ENCODE measurements at regions not wholly inside any gene's neighbourhood (a gene's known extent, or its start where the extent isn't known, plus 50 kb on each side); places are given as distances from the start of the nearest gene placed in this dataset.
"Not testable (repeated sequence)": the region's sequence is repeated elsewhere in the genome, so short reads cannot be mapped to it uniquely, and the experiment has no call there.

DNA sequence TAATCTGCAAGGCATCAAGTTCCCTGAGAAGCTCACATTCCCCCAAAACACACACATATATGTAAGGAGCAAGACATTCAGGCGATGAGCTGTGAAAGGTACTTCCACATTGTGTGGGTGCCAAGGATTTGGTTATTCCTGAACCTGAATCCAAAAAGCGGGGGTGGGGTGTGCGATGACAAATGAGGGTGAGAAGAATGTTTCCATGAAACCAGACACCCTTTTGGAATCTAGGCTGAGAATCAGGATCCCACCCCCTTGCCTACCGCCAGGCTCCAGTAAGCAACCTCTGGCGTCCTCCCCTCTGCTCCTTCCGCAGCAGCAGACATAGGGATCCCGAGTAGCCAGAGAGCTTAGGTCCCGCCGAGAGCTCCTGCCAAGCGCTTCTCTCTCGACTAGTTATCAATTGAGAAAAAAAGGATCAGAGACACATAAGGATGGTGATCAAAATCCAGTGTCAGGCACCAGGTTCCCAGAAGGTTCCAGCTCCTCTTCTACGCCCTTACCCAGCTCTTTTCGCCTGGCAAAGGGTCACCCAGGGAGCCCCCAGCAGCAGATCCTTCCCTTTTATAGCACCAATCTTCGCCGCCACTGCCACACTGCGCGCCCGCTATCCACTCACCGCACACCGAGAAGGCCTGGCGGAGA lies 191.1 kb downstream of the USP22 start:
- not testable (repeated sequence) for H3K27ac ChIP-seq (ENCODE audit: low read depth in 2 of 2, low read length in 1 of 2); H3K36me3 ChIP-seq (ENCODE audit: control insufficient read depth in 2 of 2, insufficient read depth in 2 of 2, low read length in 1 of 2); H3K4me3 ChIP-seq (ENCODE audit: low read depth in 1 of 2, low read length in 2 of 2); H3K4me1 ChIP-seq (ENCODE audit: control insufficient read depth in 2 of 2, insufficient read depth in 2 of 2, low read length in 1 of 2); H3K27me3 ChIP-seq (ENCODE audit: control insufficient read depth in 1 of 2, insufficient read depth in 2 of 2, low read length in 2 of 2); H3K9me3 ChIP-seq (ENCODE audit: control insufficient read depth in 2 of 2, insufficient read depth in 1 of 2, low read depth in 1 of 2, low read length in 1 of 2)
- WGBS, 2 donors, result 6 to 8% methylated on average over 20 to 21 of the region's 21 CpGs

GRCh38 chr17:20852239-20852989 lies 190.4 kb downstream of the USP22 start:
- H3K4me3 ChIP-seq (ENCODE audit: low read depth in 1 of 2, low read length in 2 of 2), result peak overlapping the region; percentile 14 to 19
- 1% methylated on average over 36 of the region's 36 CpGs for WGBS, 2 donors

DNA sequence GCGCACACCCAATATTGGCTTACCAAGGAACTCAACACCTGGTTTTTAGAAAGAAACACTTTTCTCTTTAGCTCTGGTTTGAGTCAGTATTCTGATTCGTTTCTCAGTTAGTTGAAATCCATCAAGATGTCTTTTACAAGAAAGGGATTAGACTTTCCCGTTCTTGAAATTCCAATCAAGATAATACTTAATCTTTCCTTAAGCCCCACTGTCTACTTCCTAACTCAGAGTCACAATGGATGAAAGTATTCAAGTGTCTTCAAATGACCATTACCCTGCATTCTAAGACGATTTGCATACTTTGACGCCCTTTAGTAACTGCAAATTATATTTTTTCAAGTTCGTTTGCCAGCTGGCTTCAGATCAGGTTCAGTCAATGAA lies 189.8 kb downstream of the USP22 start:
- no peak overlapping the region for H3K27ac ChIP-seq (ENCODE audit: low read depth in 2 of 2, low read length in 1 of 2)
- no peak overlapping the region for H3K4me3 ChIP-seq (ENCODE audit: low read depth in 1 of 2, low read length in 2 of 2)
- no peaks in the 10 kb centered on the region for H3K9me3 ChIP-seq (ENCODE audit: control insufficient read depth in 2 of 2, insufficient read depth in 1 of 2, low read depth in 1 of 2, low read length in 1 of 2)
- no peaks in the 10 kb centered on the region for H3K36me3 ChIP-seq (ENCODE audit: control insufficient read depth in 2 of 2, insufficient read depth in 2 of 2, low read length in 1 of 2)
- H3K27me3 ChIP-seq (ENCODE audit: control insufficient read depth in 1 of 2, insufficient read depth in 2 of 2, low read length in 2 of 2), result no peaks in the 10 kb centered on the region
- 9 to 13% methylated on average over 6 of the region's 6 CpGs for WGBS, 2 donors
- peaks cover 0 to 7% of the 10 kb centered on the region in 2 donors for H3K4me1 ChIP-seq (ENCODE audit: control insufficient read depth in 2 of 2, insufficient read depth in 2 of 2, low read length in 1 of 2)

More at GRCh38 chr17:20852239-20852989, 190.4 kb downstream of the USP22 start:
- H3K9me3 ChIP-seq (ENCODE audit: control insufficient read depth in 2 of 2, insufficient read depth in 1 of 2, low read depth in 1 of 2, low read length in 1 of 2), result no peaks in the 10 kb centered on the region
- no peak overlapping the region for H3K27ac ChIP-seq (ENCODE audit: low read depth in 2 of 2, low read length in 1 of 2)
- no peaks in the 10 kb centered on the region for H3K27me3 ChIP-seq (ENCODE audit: control insufficient read depth in 1 of 2, insufficient read depth in 2 of 2, low read length in 2 of 2)
- H3K36me3 ChIP-seq (ENCODE audit: control insufficient read depth in 2 of 2, insufficient read depth in 2 of 2, low read length in 1 of 2), result no peaks in the 10 kb centered on the region
- H3K4me1 ChIP-seq (ENCODE audit: control insufficient read depth in 2 of 2, insufficient read depth in 2 of 2, low read length in 1 of 2), result peaks cover 0 to 7% of the 10 kb centered on the region in 2 donors

- H3K4me3 ChIP-seq (ENCODE audit: low read depth in 1 of 2, low read length in 2 of 2); H3K36me3 ChIP-seq (ENCODE audit: control insufficient read depth in 2 of 2, insufficient read depth in 2 of 2, low read length in 1 of 2); H3K9me3 ChIP-seq (ENCODE audit: control insufficient read depth in 2 of 2, insufficient read depth in 1 of 2, low read depth in 1 of 2, low read length in 1 of 2); H3K27me3 ChIP-seq (ENCODE audit: control insufficient read depth in 1 of 2, insufficient read depth in 2 of 2, low read length in 2 of 2); H3K4me1 ChIP-seq (ENCODE audit: control insufficient read depth in 2 of 2, insufficient read depth in 2 of 2, low read length in 1 of 2); H3K27ac ChIP-seq (ENCODE audit: low read depth in 2 of 2, low read length in 1 of 2): not testable (repeated sequence)
- 84% methylated on average over 2 of the region's 2 CpGs for WGBS, 2 donors
Measured at GRCh38 chr17:20855910-20856470, 186.8 kb downstream of the USP22 start.

DNA sequence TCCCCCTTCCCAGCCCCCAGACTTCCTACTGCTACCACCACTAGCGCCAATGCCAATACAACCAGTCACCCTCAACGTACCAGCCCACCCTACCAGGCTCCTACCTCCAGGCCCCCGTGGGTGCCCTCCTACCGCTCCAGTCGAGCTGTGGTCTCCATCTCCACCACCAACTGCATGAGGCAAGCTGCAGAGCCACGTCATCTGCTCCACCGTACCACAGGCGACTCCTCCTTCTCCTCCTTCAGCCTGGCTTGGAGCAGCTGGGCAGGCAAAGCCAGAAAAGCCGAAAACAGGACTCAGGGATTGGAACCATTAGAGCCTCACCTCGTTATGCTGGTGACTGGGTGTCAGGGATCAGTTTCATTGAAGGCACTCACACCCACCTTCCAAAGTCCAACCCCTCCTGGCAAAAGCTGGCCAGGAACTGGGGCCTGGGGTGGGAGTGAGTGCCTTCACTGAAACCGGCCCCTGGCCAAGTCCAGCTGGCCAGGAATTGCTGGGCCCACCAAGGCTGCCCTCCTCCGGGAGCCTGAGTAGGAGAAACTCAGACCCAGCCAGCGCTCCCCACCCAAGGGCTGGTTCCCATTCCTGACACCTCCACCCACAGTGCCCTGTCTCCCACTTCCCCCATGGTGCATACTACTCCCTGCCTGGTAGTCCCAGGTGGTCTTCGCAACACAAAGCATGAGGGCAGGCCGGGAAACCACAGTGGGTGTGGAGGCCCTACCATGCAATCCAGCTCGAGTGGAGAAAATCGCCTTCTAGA lies 176.2 kb downstream of the USP22 start:
- H3K36me3 ChIP-seq (ENCODE audit: control insufficient read depth in 2 of 2, insufficient read depth in 2 of 2, low read length in 1 of 2); H3K27me3 ChIP-seq (ENCODE audit: control insufficient read depth in 1 of 2, insufficient read depth in 2 of 2, low read length in 2 of 2); H3K27ac ChIP-seq (ENCODE audit: low read depth in 2 of 2, low read length in 1 of 2); H3K9me3 ChIP-seq (ENCODE audit: control insufficient read depth in 2 of 2, insufficient read depth in 1 of 2, low read depth in 1 of 2, low read length in 1 of 2); H3K4me1 ChIP-seq (ENCODE audit: control insufficient read depth in 2 of 2, insufficient read depth in 2 of 2, low read length in 1 of 2); H3K4me3 ChIP-seq (ENCODE audit: low read depth in 1 of 2, low read length in 2 of 2): not testable (repeated sequence)
- WGBS, 2 donors, result 84 to 86% methylated on average over 17 of the region's 17 CpGs

GRCh38 chr17:20867436-20867937 lies 175.3 kb downstream of the USP22 start:
- H3K27me3 ChIP-seq (ENCODE audit: control insufficient read depth in 1 of 2, insufficient read depth in 2 of 2, low read length in 2 of 2); H3K9me3 ChIP-seq (ENCODE audit: control insufficient read depth in 2 of 2, insufficient read depth in 1 of 2, low read depth in 1 of 2, low read length in 1 of 2); H3K36me3 ChIP-seq (ENCODE audit: control insufficient read depth in 2 of 2, insufficient read depth in 2 of 2, low read length in 1 of 2); H3K27ac ChIP-seq (ENCODE audit: low read depth in 2 of 2, low read length in 1 of 2); H3K4me1 ChIP-seq (ENCODE audit: control insufficient read depth in 2 of 2, insufficient read depth in 2 of 2, low read length in 1 of 2); H3K4me3 ChIP-seq (ENCODE audit: low read depth in 1 of 2, low read length in 2 of 2): not testable (repeated sequence)
- WGBS, 2 donors, result 72 to 76% methylated on average over 6 of the region's 6 CpGs

GRCh38 chr17:20867938-20868661 lies 174.7 kb downstream of the USP22 start:
- not testable (repeated sequence) for H3K4me1 ChIP-seq (ENCODE audit: control insufficient read depth in 2 of 2, insufficient read depth in 2 of 2, low read length in 1 of 2); H3K36me3 ChIP-seq (ENCODE audit: control insufficient read depth in 2 of 2, insufficient read depth in 2 of 2, low read length in 1 of 2); H3K4me3 ChIP-seq (ENCODE audit: low read depth in 1 of 2, low read length in 2 of 2); H3K27me3 ChIP-seq (ENCODE audit: control insufficient read depth in 1 of 2, insufficient read depth in 2 of 2, low read length in 2 of 2); H3K9me3 ChIP-seq (ENCODE audit: control insufficient read depth in 2 of 2, insufficient read depth in 1 of 2, low read depth in 1 of 2, low read length in 1 of 2); H3K27ac ChIP-seq (ENCODE audit: low read depth in 2 of 2, low read length in 1 of 2)
- WGBS, 2 donors, result 92 to 94% methylated on average over 25 of the region's 25 CpGs

- not testable (repeated sequence) for H3K36me3 ChIP-seq (ENCODE audit: control insufficient read depth in 2 of 2, insufficient read depth in 2 of 2, low read length in 1 of 2); H3K4me3 ChIP-seq (ENCODE audit: low read depth in 1 of 2, low read length in 2 of 2); H3K4me1 ChIP-seq (ENCODE audit: control insufficient read depth in 2 of 2, insufficient read depth in 2 of 2, low read length in 1 of 2); H3K27ac ChIP-seq (ENCODE audit: low read depth in 2 of 2, low read length in 1 of 2); H3K9me3 ChIP-seq (ENCODE audit: control insufficient read depth in 2 of 2, insufficient read depth in 1 of 2, low read depth in 1 of 2, low read length in 1 of 2); H3K27me3 ChIP-seq (ENCODE audit: control insufficient read depth in 1 of 2, insufficient read depth in 2 of 2, low read length in 2 of 2)
- WGBS, 2 donors, result 89 to 90% methylated on average over 8 of the region's 8 CpGs
Measured at GRCh38 chr17:20868662-20869007, 174.2 kb downstream of the USP22 start.

DNA sequence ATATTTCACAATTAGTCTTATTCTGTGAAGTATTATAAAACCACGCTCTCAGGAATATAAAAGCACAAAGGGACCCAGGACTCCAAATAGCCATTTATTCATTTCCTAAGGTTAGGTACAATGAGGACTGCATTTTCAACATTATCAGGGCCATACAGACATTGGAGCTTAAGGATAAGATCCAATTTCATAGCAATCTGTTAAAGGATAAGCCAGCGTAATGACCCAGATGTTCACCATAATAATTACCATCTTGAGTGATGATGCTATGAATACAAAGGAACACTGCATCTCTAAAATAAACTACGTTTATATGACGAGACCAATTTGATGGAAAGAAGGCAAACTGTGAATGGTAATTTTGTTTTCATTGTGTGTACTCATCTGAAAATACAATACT lies 169.6 kb downstream of the USP22 start:
- not testable (repeated sequence) for H3K36me3 ChIP-seq (ENCODE audit: control insufficient read depth in 2 of 2, insufficient read depth in 2 of 2, low read length in 1 of 2); H3K4me3 ChIP-seq (ENCODE audit: low read depth in 1 of 2, low read length in 2 of 2); H3K27ac ChIP-seq (ENCODE audit: low read depth in 2 of 2, low read length in 1 of 2); H3K27me3 ChIP-seq (ENCODE audit: control insufficient read depth in 1 of 2, insufficient read depth in 2 of 2, low read length in 2 of 2); H3K4me1 ChIP-seq (ENCODE audit: control insufficient read depth in 2 of 2, insufficient read depth in 2 of 2, low read length in 1 of 2); H3K9me3 ChIP-seq (ENCODE audit: control insufficient read depth in 2 of 2, insufficient read depth in 1 of 2, low read depth in 1 of 2, low read length in 1 of 2)
- 69 to 78% methylated on average over 4 of the region's 4 CpGs for WGBS, 2 donors
